ENCODE measurements at regions not wholly inside any gene's neighbourhood (a gene's known extent, or its start where the extent isn't known, plus 50 kb on each side); places are given as distances from the start of the nearest gene placed in this dataset.

- DNase-seq = no peak
Observed at GRCh38 chr2:11103984-11104793, 51.1 kb upstream of the SLC66A3 start.

- DNase-seq = no peak
Observed at GRCh38 chr2:11104794-11105660, 50.2 kb upstream of the SLC66A3 start.
